ENCODE measurements at regions not wholly inside any gene's neighbourhood (a gene's known extent, or its start where the extent isn't known, plus 50 kb on each side); places are given as distances from the start of the nearest gene placed in this dataset.
"Not testable (repeated sequence)": the region's sequence is repeated elsewhere in the genome, so short reads cannot be mapped to it uniquely, and the experiment has no call there.

DNA sequence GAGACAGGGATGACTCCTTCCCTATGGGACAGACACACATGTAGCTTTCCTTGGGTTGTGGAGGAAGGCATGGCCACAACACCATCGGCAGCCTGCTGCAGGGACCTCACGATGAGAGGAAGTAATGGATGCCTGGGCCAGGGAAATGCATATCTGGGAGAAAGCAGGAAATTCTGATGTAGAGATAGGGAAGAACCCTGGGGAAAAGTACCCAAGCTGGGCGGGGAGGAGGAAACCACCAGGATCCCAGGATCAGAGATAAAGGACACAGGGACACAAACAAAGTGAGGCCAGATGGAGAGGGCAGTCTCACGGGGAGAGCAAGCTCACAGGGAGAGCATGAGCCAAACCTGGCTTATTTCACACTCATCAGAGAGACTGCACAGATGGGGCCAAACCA, 294.7 kb upstream of the TEKT4 start:
- H3K9ac ChIP-seq (ENCODE audit: low read length in 3 of 3); H3K36me3 ChIP-seq (ENCODE audit: control insufficient read depth in 2 of 3, insufficient read depth in 3 of 3, low read length in 3 of 3); DNase-seq; H3K27me3 ChIP-seq (ENCODE audit: control insufficient read depth, insufficient read depth, low read length); H3K9me3 ChIP-seq (ENCODE audit: control insufficient read depth in 2 of 3, insufficient read depth in 1 of 3, low read length in 3 of 3); H3K27ac ChIP-seq (ENCODE audit: low read depth in 2 of 2, low read length in 2 of 2); FAIRE-seq; H3K4me3 ChIP-seq (ENCODE audit: low read length in 3 of 3); intact Hi-C loops (cut with DNase I); H3K4me1 ChIP-seq (ENCODE audit: control insufficient read depth in 2 of 3, insufficient read depth in 2 of 3, low read depth in 1 of 3, low read length in 3 of 3): not testable (repeated sequence)

DNA sequence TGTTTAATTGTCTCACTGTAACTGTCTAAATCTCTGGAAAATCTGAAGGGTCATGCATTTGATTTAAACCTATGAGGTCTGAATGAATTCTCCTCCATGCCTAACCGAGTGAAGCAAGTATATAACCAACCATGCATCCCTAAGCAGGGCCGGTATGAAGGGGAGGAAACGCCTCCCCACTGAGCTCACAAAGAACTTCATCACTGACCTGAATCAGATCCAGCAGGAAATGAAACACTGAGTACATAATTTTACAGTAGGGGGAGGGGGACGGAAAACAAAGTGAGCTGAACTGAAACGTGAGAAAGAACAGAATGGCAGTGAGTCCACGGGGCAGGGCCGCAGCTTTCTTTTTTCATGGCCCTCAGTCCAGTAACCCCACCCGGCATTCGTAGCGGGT, 294.1 kb upstream of the TEKT4 start:
- H3K4me3 ChIP-seq (ENCODE audit: low read length in 3 of 3); H3K36me3 ChIP-seq (ENCODE audit: control insufficient read depth in 2 of 3, insufficient read depth in 3 of 3, low read length in 3 of 3); H3K4me1 ChIP-seq (ENCODE audit: control insufficient read depth in 2 of 3, insufficient read depth in 2 of 3, low read depth in 1 of 3, low read length in 3 of 3); H3K9me3 ChIP-seq (ENCODE audit: control insufficient read depth in 2 of 3, insufficient read depth in 1 of 3, low read length in 3 of 3); intact Hi-C loops (cut with DNase I); H3K9ac ChIP-seq (ENCODE audit: low read length in 3 of 3); H3K27ac ChIP-seq (ENCODE audit: low read depth in 2 of 2, low read length in 2 of 2); FAIRE-seq; H3K27me3 ChIP-seq (ENCODE audit: control insufficient read depth, insufficient read depth, low read length): not testable (repeated sequence)
- peak in 3 of 5 donors; percentile 21 to 86 (median 79) for DNase-seq

DNA sequence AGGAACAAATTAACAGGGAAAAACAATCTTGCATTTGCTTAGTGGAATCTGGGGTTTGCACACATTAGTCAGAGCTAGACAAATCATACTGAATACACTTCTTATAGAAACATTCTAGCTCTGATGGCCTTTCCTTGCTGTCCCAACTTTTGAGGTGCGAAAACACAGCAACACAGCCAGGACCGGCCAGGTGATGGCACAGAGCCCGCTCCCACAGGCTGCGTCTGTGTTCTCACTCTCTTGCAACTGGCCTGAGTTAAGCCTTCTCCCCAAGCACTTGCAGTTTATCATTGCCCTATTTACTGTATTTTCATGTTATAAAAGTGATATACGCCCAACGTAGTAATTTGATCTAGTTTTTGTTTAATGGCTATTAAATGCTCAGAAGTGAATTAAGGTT, 292.0 kb upstream of the TEKT4 start:
- H3K9me3 ChIP-seq (ENCODE audit: control insufficient read depth in 2 of 3, insufficient read depth in 1 of 3, low read length in 3 of 3); intact Hi-C loops (cut with DNase I); H3K9ac ChIP-seq (ENCODE audit: low read length in 3 of 3); H3K27me3 ChIP-seq (ENCODE audit: control insufficient read depth, insufficient read depth, low read length); H3K4me1 ChIP-seq (ENCODE audit: control insufficient read depth in 2 of 3, insufficient read depth in 2 of 3, low read depth in 1 of 3, low read length in 3 of 3); H3K36me3 ChIP-seq (ENCODE audit: control insufficient read depth in 2 of 3, insufficient read depth in 3 of 3, low read length in 3 of 3); FAIRE-seq; H3K4me3 ChIP-seq (ENCODE audit: low read length in 3 of 3); DNase-seq; H3K27ac ChIP-seq (ENCODE audit: low read depth in 2 of 2, low read length in 2 of 2): not testable (repeated sequence)

DNA sequence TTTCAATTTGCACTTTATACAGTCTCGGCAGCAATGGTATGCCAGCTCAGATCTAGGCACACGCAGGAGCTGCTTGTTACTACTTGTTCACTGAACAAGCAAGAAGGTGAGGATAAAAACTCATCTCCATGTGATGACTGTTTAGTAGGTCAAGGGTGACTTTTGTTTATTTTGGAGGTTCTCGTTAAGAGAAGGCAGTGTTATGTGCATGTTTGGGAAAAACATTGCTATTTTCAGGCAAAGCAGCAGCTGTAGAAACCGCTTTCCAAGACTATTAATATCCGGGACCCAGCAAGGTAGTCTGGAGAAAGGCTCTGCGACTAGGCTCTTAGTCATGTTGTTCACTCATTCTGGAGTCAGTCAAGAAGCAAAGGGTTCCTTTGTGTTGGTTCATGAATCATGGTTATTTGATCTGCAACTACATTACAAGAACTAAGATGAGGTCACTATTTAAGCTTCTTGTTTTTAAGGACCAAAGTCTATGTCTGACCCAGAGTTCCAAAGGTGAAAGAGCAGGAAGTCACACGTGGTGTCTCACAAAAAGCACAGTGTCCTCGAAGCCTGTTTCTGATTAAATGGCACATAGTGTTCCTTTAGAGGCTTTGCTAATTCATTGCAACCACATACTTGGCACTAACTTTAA, 288.0 kb upstream of the TEKT4 start:
- not testable (repeated sequence) for H3K27ac ChIP-seq (ENCODE audit: low read depth in 2 of 2, low read length in 2 of 2); FAIRE-seq; H3K4me3 ChIP-seq (ENCODE audit: low read length in 3 of 3)

DNA sequence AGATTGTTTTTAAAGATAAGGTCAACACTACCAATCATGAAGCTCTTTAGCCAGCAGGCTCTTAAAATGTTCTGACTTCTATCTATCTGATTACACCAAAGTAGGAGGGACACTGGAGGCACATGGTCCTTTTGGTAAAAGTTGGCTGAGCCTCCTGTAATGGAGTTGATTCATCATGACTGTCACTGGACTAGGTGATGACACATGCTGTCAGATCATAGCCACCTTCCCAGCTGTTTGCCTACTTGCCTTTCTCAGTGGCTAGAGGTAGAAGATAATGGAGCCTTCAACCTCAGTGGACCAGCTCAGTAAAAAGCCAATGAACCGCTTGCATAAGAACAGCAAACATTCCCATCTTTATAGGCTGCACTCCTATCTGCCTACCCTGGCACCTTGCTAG, 286.7 kb upstream of the TEKT4 start:
- DNase-seq; H3K9ac ChIP-seq (ENCODE audit: low read length in 3 of 3); H3K9me3 ChIP-seq (ENCODE audit: control insufficient read depth in 2 of 3, insufficient read depth in 1 of 3, low read length in 3 of 3); intact Hi-C loops (cut with DNase I); H3K36me3 ChIP-seq (ENCODE audit: control insufficient read depth in 2 of 3, insufficient read depth in 3 of 3, low read length in 3 of 3); H3K4me1 ChIP-seq (ENCODE audit: control insufficient read depth in 2 of 3, insufficient read depth in 2 of 3, low read depth in 1 of 3, low read length in 3 of 3); H3K4me3 ChIP-seq (ENCODE audit: low read length in 3 of 3); H3K27me3 ChIP-seq (ENCODE audit: control insufficient read depth, insufficient read depth, low read length); H3K27ac ChIP-seq (ENCODE audit: low read depth in 2 of 2, low read length in 2 of 2); FAIRE-seq: not testable (repeated sequence)

More for the DNA sequence above, 288.0 kb upstream of the TEKT4 start:
- H3K36me3 ChIP-seq (ENCODE audit: control insufficient read depth in 2 of 3, insufficient read depth in 3 of 3, low read length in 3 of 3); H3K9me3 ChIP-seq (ENCODE audit: control insufficient read depth in 2 of 3, insufficient read depth in 1 of 3, low read length in 3 of 3); H3K27me3 ChIP-seq (ENCODE audit: control insufficient read depth, insufficient read depth, low read length); intact Hi-C loops (cut with DNase I); DNase-seq; H3K9ac ChIP-seq (ENCODE audit: low read length in 3 of 3); H3K4me1 ChIP-seq (ENCODE audit: control insufficient read depth in 2 of 3, insufficient read depth in 2 of 3, low read depth in 1 of 3, low read length in 3 of 3): not testable (repeated sequence)

Measured in kidney (tissue), 10 donors.